ENCODE measurements at regions not wholly inside any gene's neighbourhood (a gene's known extent, or its start where the extent isn't known, plus 50 kb on each side); places are given as distances from the start of the nearest gene placed in this dataset.
"Not testable (repeated sequence)": the region's sequence is repeated elsewhere in the genome, so short reads cannot be mapped to it uniquely, and the experiment has no call there.

- no peak for DNase-seq
Measured at GRCh38 chr3:104176706-104177105, 1190.0 kb upstream of the ALCAM start.

GRCh38 chr3:104178680-104179079 is 1188.0 kb upstream of the ALCAM start:
- DNase-seq, result no peak

GRCh38 chr3:104180906-104181305 is 1185.8 kb upstream of the ALCAM start:
- no peak for DNase-seq

- DNase-seq, result no peak
Measured at GRCh38 chr3:104190681-104191080, 1176.0 kb upstream of the ALCAM start.

- DNase-seq, result no peak
Measured at GRCh38 chr3:104198131-104198530, 1168.6 kb upstream of the ALCAM start.

- no peak for DNase-seq
Measured at GRCh38 chr3:104206925-104207324, 1159.8 kb upstream of the ALCAM start.

GRCh38 chr3:104214277-104214676 is 1152.4 kb upstream of the ALCAM start:
- DNase-seq, result no peak

GRCh38 chr3:104214937-104215336 is 1151.8 kb upstream of the ALCAM start:
- DNase-seq, result no peak

- DNase-seq, result not testable (repeated sequence)
Measured at GRCh38 chr3:104219046-104219445, 1147.7 kb upstream of the ALCAM start.

- DNase-seq, result no peak
Measured at GRCh38 chr3:104234442-104235194, 1132.1 kb upstream of the ALCAM start.

GRCh38 chr3:104244680-104245220 is 1122.0 kb upstream of the ALCAM start:
- DNase-seq, result no peak

GRCh38 chr3:104245261-104245660 is 1121.4 kb upstream of the ALCAM start:
- no peak for DNase-seq

- DNase-seq, result no peak
Measured at GRCh38 chr3:104245981-104246380, 1120.7 kb upstream of the ALCAM start.

- no peak for DNase-seq
Measured at GRCh38 chr3:104257486-104257885, 1109.2 kb upstream of the ALCAM start.

- no peak for DNase-seq
Measured at GRCh38 chr3:104263477-104263876, 1103.2 kb upstream of the ALCAM start.

- DNase-seq, result not testable (repeated sequence)
Measured at GRCh38 chr3:104266219-104266618, 1100.5 kb upstream of the ALCAM start.

- DNase-seq, result no peak
Measured at GRCh38 chr3:104269771-104270170, 1096.9 kb upstream of the ALCAM start.

GRCh38 chr3:104273046-104273649 is 1093.6 kb upstream of the ALCAM start:
- DNase-seq, result no peak

GRCh38 chr3:104275199-104275598 is 1091.5 kb upstream of the ALCAM start:
- no peak for DNase-seq

- no peak for DNase-seq
Measured at GRCh38 chr3:104279617-104280016, 1087.1 kb upstream of the ALCAM start.

GRCh38 chr3:104281713-104282112 is 1085.0 kb upstream of the ALCAM start:
- DNase-seq, result no peak

GRCh38 chr3:104286645-104287044 is 1080.1 kb upstream of the ALCAM start:
- DNase-seq, result no peak

- peak in 1 of 5 donors; percentile 0 for DNase-seq
Measured at GRCh38 chr3:104291437-104291851, 1075.3 kb upstream of the ALCAM start.

GRCh38 chr3:104291878-104292277 is 1074.8 kb upstream of the ALCAM start:
- DNase-seq, result no peak

Data from T-helper 1 cell (primary cell).